ENCODE measurements at regions not wholly inside any gene's neighbourhood (a gene's known extent, or its start where the extent isn't known, plus 50 kb on each side); places are given as distances from the start of the nearest gene placed in this dataset.

DNA sequence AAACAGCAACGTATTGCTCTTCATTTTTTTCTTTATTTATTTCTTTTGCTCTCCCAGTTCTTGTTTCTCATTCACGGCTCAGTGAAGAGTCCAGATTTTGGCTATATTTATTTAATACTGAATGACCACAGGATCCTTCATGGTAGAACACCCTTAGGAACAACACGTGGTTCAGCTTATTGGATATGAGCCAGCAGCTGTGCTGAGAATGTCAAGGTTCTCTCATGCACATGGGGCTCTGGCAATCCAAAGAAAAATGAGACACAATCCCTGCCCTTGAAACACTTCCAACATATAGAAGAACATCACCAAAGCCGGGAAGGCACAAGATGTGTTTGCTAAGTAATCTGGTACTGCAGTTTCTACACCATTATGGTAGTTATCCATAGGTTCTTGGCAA lies 852.9 kb downstream of the SORCS1 start:
- TF ChIP-seq, protein P1, sequence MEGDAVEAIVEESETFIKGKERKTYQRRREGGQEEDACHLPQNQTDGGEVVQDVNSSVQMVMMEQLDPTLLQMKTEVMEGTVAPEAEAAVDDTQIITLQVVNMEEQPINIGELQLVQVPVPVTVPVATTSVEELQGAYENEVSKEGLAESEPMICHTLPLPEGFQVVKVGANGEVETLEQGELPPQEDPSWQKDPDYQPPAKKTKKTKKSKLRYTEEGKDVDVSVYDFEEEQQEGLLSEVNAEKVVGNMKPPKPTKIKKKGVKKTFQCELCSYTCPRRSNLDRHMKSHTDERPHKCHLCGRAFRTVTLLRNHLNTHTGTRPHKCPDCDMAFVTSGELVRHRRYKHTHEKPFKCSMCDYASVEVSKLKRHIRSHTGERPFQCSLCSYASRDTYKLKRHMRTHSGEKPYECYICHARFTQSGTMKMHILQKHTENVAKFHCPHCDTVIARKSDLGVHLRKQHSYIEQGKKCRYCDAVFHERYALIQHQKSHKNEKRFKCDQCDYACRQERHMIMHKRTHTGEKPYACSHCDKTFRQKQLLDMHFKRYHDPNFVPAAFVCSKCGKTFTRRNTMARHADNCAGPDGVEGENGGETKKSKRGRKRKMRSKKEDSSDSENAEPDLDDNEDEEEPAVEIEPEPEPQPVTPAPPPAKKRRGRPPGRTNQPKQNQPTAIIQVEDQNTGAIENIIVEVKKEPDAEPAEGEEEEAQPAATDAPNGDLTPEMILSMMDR (IDR thresholded peaks at IDR 0.05; ENCODE audit: low read depth, low read length): no peak
- no peak for TF ChIP-seq EZH2phosphoT487 (IDR thresholded peaks at IDR 0.05; ENCODE audit: low read depth)

Data from OCI-LY3 (cell line).